GM12878 (cell line): ENCODE measurements at regions not wholly inside any gene's neighbourhood (a gene's known extent, or its start where the extent isn't known, plus 50 kb on each side); places are given as distances from the start of the nearest gene placed in this dataset.

Experiments used
- ATAC-seq: fragments of 200-7000 bp; cut with Tn5 transposase; 3 replicates; pipeline ENCODE4 v1.9.1; 2020; ENCODE audit warnings: mild to moderate bottlenecking, moderate library complexity
- BruUV-seq: library from RNA; stranded (reverse); fragments of 400-500 nt; replicated peaks from 2 replicates; lab custom pipeline; 2021; lab: Mats Ljungman, UMichigan
- CTCF ChIA-PET: fragments of 300-600 bp; sonication (Branson Sonifier 250); formaldehyde crosslinking; extraction: SDS; loops from one replicate; lab custom pipeline; 2021; ENCODE audit warnings: inconsistent platforms; lab: Yijun Ruan, JAX
- POLR2A ChIA-PET: fragments of 350-600 bp; formaldehyde crosslinking; extraction: SDS; loops from one replicate; lab custom pipeline; 2021; ENCODE audit warnings: inconsistent platforms; lab: Charles Lee
- RAD21 ChIA-PET: fragments of 300-600 bp; sonication (Branson Sonifier 250); formaldehyde crosslinking; loops from one replicate; lab custom pipeline; 2023; ENCODE audit warnings: antibody characterized with exemption; ENCODE audit not compliant: unreplicated experiment; lab: Charles Lee
- SMC1A ChIA-PET: fragments of 300-600 bp; sonication (Branson Sonifier 250); formaldehyde crosslinking; loops from one replicate; lab custom pipeline; 2023; ENCODE audit not compliant: unreplicated experiment, uncharacterized antibody; lab: Charles Lee
- DNase-seq: peaks from one replicate; pipeline ENCODE4 v3.0.0-alpha.2; 2011; ENCODE audit warnings: low read depth, low spot score
- FAIRE-seq: peaks from 3 replicates; lab custom pipeline; 2011; peaks lifted over from hg19 to GRCh38; lab: Jason Lieb, UNC
- H2AFZ ChIP-seq: 2 replicates; pipeline ENCODE4 v1.6.0; 2011; ENCODE audit warnings: low read depth, low read length, control low read depth; ENCODE audit not compliant: control insufficient read depth
- H3K27ac ChIP-seq: 2 replicates; pipeline ENCODE4 v1.5.1; 2011; ENCODE audit warnings: control low read depth; ENCODE audit not compliant: control insufficient read depth, insufficient read depth
- H3K27me3 ChIP-seq, 2 experiments: replicated peaks in 1 of 2; 2 replicates each; pipeline versions ENCODE4 v1.6.0 to v1.6.1; 2011; ENCODE audit warnings: low read length in 1 of 2; ENCODE audit not compliant: control insufficient read depth in 2 of 2, insufficient read depth in 2 of 2
- H3K36me3 ChIP-seq, 2 experiments: 2 replicates each; pipeline ENCODE4 v1.5.1; 2011; ENCODE audit warnings: low read length in 1 of 2; ENCODE audit not compliant: control insufficient read depth in 2 of 2, insufficient read depth in 2 of 2
- H3K4me1 ChIP-seq: 2 replicates; pipeline ENCODE4 v1.6.1; 2011; ENCODE audit warnings: mild to moderate bottlenecking, low read length, moderate library complexity, mixed read lengths; ENCODE audit not compliant: control insufficient read depth, insufficient read depth
- H3K4me2 ChIP-seq: 2 replicates; pipeline ENCODE4 v1.6.0; 2011; ENCODE audit warnings: control low read depth; ENCODE audit not compliant: control insufficient read depth, insufficient read depth
- H3K4me3 ChIP-seq: fragments of 200-600 bp; sonication (generic); 2 replicates; pipeline ENCODE4 v1.5.1; 2016
- H3K79me2 ChIP-seq: 2 replicates; pipeline ENCODE4 v1.6.0; 2011; ENCODE audit warnings: low read length; ENCODE audit not compliant: control insufficient read depth, insufficient read depth
- H3K9ac ChIP-seq: 2 replicates; pipeline ENCODE4 v1.8.0; 2011; ENCODE audit warnings: low read length, control low read depth, mixed read lengths; ENCODE audit not compliant: control insufficient read depth, insufficient read depth
- H3K9me3 ChIP-seq: replicated peaks from 3 replicates; pipeline ENCODE4 v1.5.1; 2011; ENCODE audit warnings: mild to moderate bottlenecking, low read length; ENCODE audit not compliant: control insufficient read depth, insufficient read depth
- H4K20me1 ChIP-seq: 2 replicates; pipeline ENCODE4 v1.6.0; 2011; ENCODE audit not compliant: control insufficient read depth, insufficient read depth
- EED ChIP-seq: sonication (generic); IDR thresholded peaks from 2 replicates; pipeline ENCODE4 v1.6.1; 2016; ENCODE audit warnings: antibody characterized with exemption, low read depth
- EGR1 ChIP-seq, 2 experiments: IDR thresholded peaks; 1 replicate in 1 of 2; 2 replicates in 1 of 2; pipeline ENCODE4 v1.6.1; 2011 to 2012; ENCODE audit warnings: low read depth in 2 of 2, low read length in 2 of 2, borderline replicate concordance in 1 of 2, mild to moderate bottlenecking in 1 of 2, moderate library complexity in 1 of 2
- HDGF ChIP-seq: fragments of 450-650 bp; IDR thresholded peaks from 2 replicates; pipeline ENCODE4 v1.6.1; 2016; ENCODE audit warnings: antibody characterized with exemption
- IKZF2 ChIP-seq, 2 experiments: fragments of 450-650 bp; IDR thresholded peaks; 2 replicates each; pipeline ENCODE4 v1.6.1; 2017; ENCODE audit warnings: mild to moderate bottlenecking in 2 of 2, moderate library complexity in 2 of 2
- MTA3 ChIP-seq: IDR thresholded peaks from 2 replicates; pipeline ENCODE4 v1.6.1; 2012; ENCODE audit warnings: low read length, inconsistent platforms, borderline replicate concordance
- NR2F1 ChIP-seq: fragments of 450-650 bp; conservative IDR thresholded peaks from 2 replicates; pipeline ENCODE4 v1.6.1; 2017; ENCODE audit warnings: mild to moderate bottlenecking
- SMARCA5 ChIP-seq: fragments of 450-650 bp; IDR thresholded peaks from 2 replicates; pipeline ENCODE4 v1.6.1; 2017; ENCODE audit warnings: mild to moderate bottlenecking
- WGBS: methylation state at CpG from one replicate; pipeline ENCODE4 v1.1.6; 2016; ENCODE audit warnings: low lambda C conversion rate; ENCODE audit not compliant: insufficient replicate concordance, insufficient coverage; ENCODE audit errors: missing lambda C conversion rate; 5-methylcytosine and 5-hydroxymethylcytosine counted together
- in situ Hi-C: fragments of 300-500 bp; cut with MboI; formaldehyde crosslinking; loops from 9 replicates; pipeline ENCODE4 v1.14.3; 2018; ENCODE audit warnings: mixed read lengths
- intact Hi-C: fragments of 100-400 bp; cut with micrococcal nuclease; formaldehyde crosslinking; loops from one replicate; pipeline ENCODE4 v1.14.2; 2022; ENCODE audit not compliant: unreplicated experiment

DNA sequence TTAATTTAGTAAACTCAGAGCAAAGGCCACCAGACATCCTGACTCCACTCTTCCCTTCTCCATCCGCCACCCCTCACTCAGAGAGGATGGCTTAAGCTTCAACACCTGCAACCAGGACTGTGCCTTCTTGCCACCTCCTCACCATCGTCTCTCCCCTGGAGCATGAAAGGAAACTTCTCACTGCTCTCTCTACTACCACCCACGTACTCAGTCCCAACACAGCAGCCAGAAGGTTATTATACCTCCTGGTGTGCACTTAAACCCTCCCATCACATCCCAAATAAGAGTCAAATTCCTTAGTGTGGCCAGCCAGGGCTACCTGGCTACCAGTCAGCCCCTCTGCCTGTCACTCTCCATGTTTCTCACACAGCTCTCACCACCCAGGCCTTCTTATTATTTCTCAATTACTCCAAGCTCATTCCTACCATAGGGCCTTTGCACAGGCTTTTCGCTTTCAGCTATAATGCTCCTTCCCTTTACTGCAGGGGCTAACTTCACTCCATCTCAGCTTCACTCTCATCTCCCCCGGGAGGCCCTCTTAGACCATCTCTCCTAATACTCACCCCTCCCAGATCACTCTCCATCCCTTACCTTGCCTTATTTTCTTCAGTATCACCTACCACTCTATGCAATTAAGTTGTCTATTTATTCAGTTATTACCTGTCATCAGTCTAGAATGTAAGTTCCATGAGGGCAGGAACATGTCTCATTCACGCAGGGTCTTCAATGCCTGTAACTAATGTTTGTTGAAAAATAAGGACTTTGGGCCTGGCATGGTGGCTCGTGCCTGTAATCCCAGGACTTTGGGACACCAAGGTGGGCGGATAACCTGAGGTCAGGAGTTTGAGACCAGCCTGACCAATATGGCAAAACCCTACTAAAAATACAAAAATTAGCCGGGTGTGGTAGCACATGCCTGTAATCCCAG lies 137.5 kb downstream of the TOMM20 start:
- ChIA-PET RAD21 (interaction anchor here (1.0 to 6.5 kb wide), 6 partner anchors 14 to 390 kb away, joined by 3 to 82 read pairs (median 4); no protein-coding TSS in a partner anchor), POLR2A (interaction anchor here (1.0 to 6.0 kb wide), 4 partner anchors 14 to 20 kb away, joined by 3 to 39 read pairs (median 4); no protein-coding TSS in a partner anchor), CTCF (interaction anchor here (0.9 to 4.3 kb wide), 2 partner anchors 11 to 93 kb away, joined by 3 to 10 read pairs; no protein-coding TSS in a partner anchor), SMC1A (interaction anchor here (0.6 to 8.0 kb wide), 9 partner anchors 12 to 475 kb away, joined by 3 to 108 read pairs (median 5); no protein-coding TSS in a partner anchor)
- Histone ChIP-seq H3K79me2 (no peaks in the 10 kb centered on the region), H3K9me3 (no peaks in the 10 kb centered on the region; the same call in 2 of the 3 replicates), H3K4me3 (no peak overlapping the region), H4K20me1 (no peaks in the 10 kb centered on the region), H3K4me1 (peaks cover 43% of the 10 kb centered on the region), H3K4me2 (no peak overlapping the region; the same call in 1 of the 2 replicates), H3K36me3 (no peaks in the 10 kb centered on the region), H3K27ac (peak overlapping the region; percentile 20; the same call in 1 of the 2 replicates), H3K9ac (no peak overlapping the region), H3K27me3 (no peaks in the 10 kb centered on the region), H2AFZ (no peak overlapping the region; the same call in 1 of the 2 replicates)
- 74% methylated on average over 9 of the region's 9 CpGs for WGBS
- DNase-seq, result no peak
- in situ Hi-C loops (no loop called here), intact Hi-C loops (no loop called here)
- TF ChIP-seq EED, result peak; percentile 45; the same call in 1 of the 2 replicates
- TF ChIP-seq NR2F1, result no peak
- no peak for TF ChIP-seq SMARCA5
- TF ChIP-seq HDGF, result peak; percentile 80
- 0 out of 2 replicates have a peak, but pooled peaks have one; percentile 29 for TF ChIP-seq MTA3
- TF ChIP-seq EGR1 (IDR thresholded peaks at IDR 0.05; ENCODE audit: borderline replicate concordance in 1 of 2, low read depth in 2 of 2, low read length in 2 of 2), result peak in 1 of 2 experiments; percentile 74; a peak in 2 of 3 replicates
- TF ChIP-seq IKZF2 (IDR thresholded peaks at IDR 0.05), result peak in 1 of 2 experiments; percentile 30; a peak in 2 of 4 replicates
- no TSS peak for BruUV-seq
- FAIRE-seq, result no peak
- 0 out of 3 replicates have a peak, but pooled peaks have one; percentile 5 for ATAC-seq
